H1 (cell line): ENCODE measurements at regions not wholly inside any gene's neighbourhood (a gene's known extent, or its start where the extent isn't known, plus 50 kb on each side); places are given as distances from the start of the nearest gene placed in this dataset.

Experiments
- BRCA1 ChIP-seq: IDR thresholded peaks from 2 replicates; pipeline ENCODE4 v1.6.1; 2012; ENCODE audit warnings: low read depth, low read length, improper control_type of control experiment
- CTBP2 ChIP-seq: IDR thresholded peaks from 2 replicates; pipeline ENCODE4 v1.7.0; 2011; ENCODE audit warnings: borderline replicate concordance, mild to moderate bottlenecking, moderate library complexity, mixed read lengths, low read length; ENCODE audit not compliant: insufficient read depth, insufficient read length
- EP300 ChIP-seq, 2 experiments: IDR thresholded peaks; 1 replicate in 1 of 2; 2 replicates in 1 of 2; pipeline ENCODE4 v1.6.1; 2011 to 2012; ENCODE audit warnings: low read depth in 2 of 2, low read length in 2 of 2, mild to moderate bottlenecking in 2 of 2, borderline replicate concordance in 1 of 2, inconsistent platforms in 1 of 2, moderate library complexity in 1 of 2
- EZH2 ChIP-seq: fragments of 200-600 bp; sonication (generic); IDR thresholded peaks from 2 replicates; pipeline ENCODE4 v1.7.1; 2012; ENCODE audit warnings: low read depth, mild to moderate bottlenecking, moderate library complexity, low read length, inconsistent platforms; ENCODE audit not compliant: severe bottlenecking
- POLR2A ChIP-seq, 2 experiments: IDR thresholded peaks; 1 replicate in 1 of 2; 2 replicates in 1 of 2; pipeline ENCODE4 v1.6.1; 2011; ENCODE audit warnings: low read depth in 2 of 2, low read length in 2 of 2, mild to moderate bottlenecking in 2 of 2; ENCODE audit errors: control extremely low read depth in 1 of 2
- RBBP5 ChIP-seq: IDR thresholded peaks from 2 replicates; pipeline ENCODE4 v1.7.1; 2012; ENCODE audit warnings: low read depth, mild to moderate bottlenecking, inconsistent platforms, low read length, moderate library complexity, borderline replicate concordance
- RNF2 ChIP-seq: fragments of 200-900, 300-1000 bp; sonication (generic); IDR thresholded peaks from 2 replicates; pipeline ENCODE4 v1.7.1; 2016; ENCODE audit warnings: borderline replicate concordance, low read depth, mild to moderate bottlenecking, antibody characterized with exemption, low read length; ENCODE audit not compliant: poor library complexity, severe bottlenecking; ENCODE audit errors: missing control alignments
- SUZ12 ChIP-seq: fragments of 200-600 bp; sonication (generic); IDR thresholded peaks from 2 replicates; pipeline ENCODE4 v1.6.1; 2012; ENCODE audit warnings: mild to moderate bottlenecking, inconsistent platforms, low read length, moderate library complexity, mixed read lengths
- TAF7 ChIP-seq: optimal IDR thresholded peaks from 2 replicates; pipeline ENCODE3; 2011; ENCODE audit warnings: low read depth, mild to moderate bottlenecking, inconsistent platforms, low read length, moderate library complexity, borderline replicate concordance
- TCF12 ChIP-seq: IDR thresholded peaks from 2 replicates; pipeline ENCODE4 v1.6.1; 2011; ENCODE audit warnings: low read depth, mild to moderate bottlenecking, low read length
- TF ChIP-seq, protein P1 (sequence below): IDR thresholded peaks from 2 replicates; pipeline ENCODE4 v1.6.1; 2012; ENCODE audit warnings: inconsistent platforms
- TF ChIP-seq, protein P2 (sequence below), 3 experiments: IDR thresholded peaks; 1 replicate in 2 of 3; 2 replicates in 1 of 3; pipeline versions ENCODE4 v1.5.1 to v1.6.1; 2011; ENCODE audit warnings: low read length in 3 of 3, mild to moderate bottlenecking in 3 of 3, inconsistent platforms in 2 of 3, low read depth in 1 of 3, moderate library complexity in 1 of 3; ENCODE audit not compliant: insufficient read depth in 1 of 3; ENCODE audit errors: control extremely low read depth in 1 of 3
- TF ChIP-seq, protein P3 (sequence below): IDR thresholded peaks from 2 replicates; pipeline ENCODE4 v1.6.1; 2011; ENCODE audit warnings: low read length, improper control_type of control experiment

- TF ChIP-seq, protein P1, sequence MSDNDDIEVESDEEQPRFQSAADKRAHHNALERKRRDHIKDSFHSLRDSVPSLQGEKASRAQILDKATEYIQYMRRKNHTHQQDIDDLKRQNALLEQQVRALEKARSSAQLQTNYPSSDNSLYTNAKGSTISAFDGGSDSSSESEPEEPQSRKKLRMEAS = no peak
- TF ChIP-seq, protein P2, sequence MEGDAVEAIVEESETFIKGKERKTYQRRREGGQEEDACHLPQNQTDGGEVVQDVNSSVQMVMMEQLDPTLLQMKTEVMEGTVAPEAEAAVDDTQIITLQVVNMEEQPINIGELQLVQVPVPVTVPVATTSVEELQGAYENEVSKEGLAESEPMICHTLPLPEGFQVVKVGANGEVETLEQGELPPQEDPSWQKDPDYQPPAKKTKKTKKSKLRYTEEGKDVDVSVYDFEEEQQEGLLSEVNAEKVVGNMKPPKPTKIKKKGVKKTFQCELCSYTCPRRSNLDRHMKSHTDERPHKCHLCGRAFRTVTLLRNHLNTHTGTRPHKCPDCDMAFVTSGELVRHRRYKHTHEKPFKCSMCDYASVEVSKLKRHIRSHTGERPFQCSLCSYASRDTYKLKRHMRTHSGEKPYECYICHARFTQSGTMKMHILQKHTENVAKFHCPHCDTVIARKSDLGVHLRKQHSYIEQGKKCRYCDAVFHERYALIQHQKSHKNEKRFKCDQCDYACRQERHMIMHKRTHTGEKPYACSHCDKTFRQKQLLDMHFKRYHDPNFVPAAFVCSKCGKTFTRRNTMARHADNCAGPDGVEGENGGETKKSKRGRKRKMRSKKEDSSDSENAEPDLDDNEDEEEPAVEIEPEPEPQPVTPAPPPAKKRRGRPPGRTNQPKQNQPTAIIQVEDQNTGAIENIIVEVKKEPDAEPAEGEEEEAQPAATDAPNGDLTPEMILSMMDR (IDR thresholded peaks at IDR 0.05; ENCODE audit: control extremely low read depth in 1 of 3, insufficient read depth in 1 of 3, low read depth in 1 of 3, low read length in 3 of 3) = no peak
- TF ChIP-seq POLR2A (IDR thresholded peaks at IDR 0.05; ENCODE audit: control extremely low read depth in 1 of 2, low read depth in 2 of 2, low read length in 2 of 2) = no peak
- TF ChIP-seq EZH2 = no peak
- no peak for TF ChIP-seq TAF7
- no peak for TF ChIP-seq CTBP2
- TF ChIP-seq, protein P3, sequence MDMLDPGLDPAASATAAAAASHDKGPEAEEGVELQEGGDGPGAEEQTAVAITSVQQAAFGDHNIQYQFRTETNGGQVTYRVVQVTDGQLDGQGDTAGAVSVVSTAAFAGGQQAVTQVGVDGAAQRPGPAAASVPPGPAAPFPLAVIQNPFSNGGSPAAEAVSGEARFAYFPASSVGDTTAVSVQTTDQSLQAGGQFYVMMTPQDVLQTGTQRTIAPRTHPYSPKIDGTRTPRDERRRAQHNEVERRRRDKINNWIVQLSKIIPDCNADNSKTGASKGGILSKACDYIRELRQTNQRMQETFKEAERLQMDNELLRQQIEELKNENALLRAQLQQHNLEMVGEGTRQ = no peak
- TF ChIP-seq EP300 (IDR thresholded peaks at IDR 0.05; ENCODE audit: borderline replicate concordance in 1 of 2, low read depth in 2 of 2, low read length in 2 of 2) = no peak
- TF ChIP-seq RNF2 = no peak
- no peak for TF ChIP-seq TCF12
- TF ChIP-seq RBBP5 = no peak
- TF ChIP-seq BRCA1 = no peak
- no peak for TF ChIP-seq SUZ12
Observed at GRCh38 chr11:70490723-70491558, 92.6 kb downstream of the CTTN start.
